Stimulated activated CD4-positive, alpha-beta T cell treated with anti-CD3 and anti-CD28 coated beads, TNF-alpha, amount 100 ng/mL, for 4 hours (primary cell): ENCODE measurements at regions not wholly inside any gene's neighbourhood (a gene's known extent, or its start where the extent isn't known, plus 50 kb on each side); places are given as distances from the start of the nearest gene placed in this dataset.
"Not testable (repeated sequence)": the region's sequence is repeated elsewhere in the genome, so short reads cannot be mapped to it uniquely, and the experiment has no call there.

ENCODE experiments used
- DNase-seq, 3 experiments: peaks; one replicate each; pipeline ENCODE4 v3.0.0-alpha.2; 2020; ENCODE audit warnings: low read depth in 3 of 3

- no peak for DNase-seq
These were observed 247.0 kb upstream of the CCDC54 start for GRCh38 chr3:107130089-107130700.

GRCh38 chr3:107132674-107133073, 244.6 kb upstream of the CCDC54 start:
- DNase-seq: no peak

GRCh38 chr3:107133891-107134290, 243.3 kb upstream of the CCDC54 start:
- DNase-seq: no peak

GRCh38 chr3:107142171-107142570, 235.1 kb upstream of the CCDC54 start:
- DNase-seq: no peak

- DNase-seq: no peak
These were observed 234.3 kb upstream of the CCDC54 start for GRCh38 chr3:107142786-107143575.

- DNase-seq: no peak
These were observed 226.6 kb upstream of the CCDC54 start for GRCh38 chr3:107150675-107151074.

- DNase-seq: no peak
These were observed 223.3 kb upstream of the CCDC54 start for GRCh38 chr3:107153981-107154380.

GRCh38 chr3:107172411-107172810, 204.8 kb upstream of the CCDC54 start:
- no peak for DNase-seq

GRCh38 chr3:107184375-107184774, 192.9 kb upstream of the CCDC54 start:
- DNase-seq: no peak

GRCh38 chr3:107188262-107188661, 189.0 kb upstream of the CCDC54 start:
- no peak for DNase-seq

GRCh38 chr3:107189158-107189791, 188.0 kb upstream of the CCDC54 start:
- DNase-seq: no peak

- no peak for DNase-seq
These were observed 184.1 kb upstream of the CCDC54 start for GRCh38 chr3:107193116-107193515.

- DNase-seq: no peak
These were observed 178.6 kb upstream of the CCDC54 start for GRCh38 chr3:107198581-107199181.

- no peak for DNase-seq
These were observed 176.1 kb upstream of the CCDC54 start for GRCh38 chr3:107201146-107201545.

GRCh38 chr3:107202885-107203284, 174.4 kb upstream of the CCDC54 start:
- DNase-seq: not testable (repeated sequence)

GRCh38 chr3:107204121-107204520, 173.1 kb upstream of the CCDC54 start:
- DNase-seq: no peak

GRCh38 chr3:107205358-107205757, 171.9 kb upstream of the CCDC54 start:
- DNase-seq: no peak

- no peak for DNase-seq
These were observed 171.1 kb upstream of the CCDC54 start for GRCh38 chr3:107206141-107206540.

GRCh38 chr3:107206945-107207344, 170.3 kb upstream of the CCDC54 start:
- no peak for DNase-seq

- no peak for DNase-seq
These were observed 169.1 kb upstream of the CCDC54 start for GRCh38 chr3:107208100-107208499.

- DNase-seq: no peak
These were observed 168.4 kb upstream of the CCDC54 start for GRCh38 chr3:107208796-107209195.

GRCh38 chr3:107209302-107209990, 167.8 kb upstream of the CCDC54 start:
- DNase-seq: no peak
